CD4-positive, alpha-beta memory T cell (primary cell): ENCODE measurements at regions not wholly inside any gene's neighbourhood (a gene's known extent, or its start where the extent isn't known, plus 50 kb on each side); places are given as distances from the start of the nearest gene placed in this dataset.

Experiments used
- CTCF ChIA-PET: fragments of 350-600 bp; sonication (Branson Sonifier 250); formaldehyde crosslinking; loops from one replicate; lab custom pipeline; 2021; ENCODE audit warnings: inconsistent platforms; ENCODE audit not compliant: partially characterized antibody; lab: Charles Lee
- POLR2A ChIA-PET: fragments of 350-600 bp; sonication (Branson Sonifier 250); formaldehyde crosslinking; loops from one replicate; lab custom pipeline; 2021; ENCODE audit not compliant: partially characterized antibody; lab: Charles Lee
- DNase-seq, 5 donors: peaks; one replicate each; pipeline versions ENCODE4 v3.0.0 to v3.0.0-alpha.2; 2020 to 2022; ENCODE audit warnings: mixed read lengths in 1 of 5
- H3K27ac ChIP-seq: one replicate; pipeline ENCODE4 v1.7.0; 2013; ENCODE audit warnings: low read depth, low read length
- H3K27me3 ChIP-seq: 2 replicates; pipeline ENCODE4 v1.7.0; 2013; ENCODE audit warnings: mild to moderate bottlenecking, low read length, moderate library complexity; ENCODE audit not compliant: insufficient read depth
- H3K36me3 ChIP-seq: 2 replicates; pipeline ENCODE4 v1.7.0; 2013; ENCODE audit warnings: mild to moderate bottlenecking, low read length, moderate library complexity; ENCODE audit not compliant: insufficient read depth
- H3K4me1 ChIP-seq: 2 replicates; pipeline ENCODE4 v1.7.0; 2013; ENCODE audit warnings: mild to moderate bottlenecking, low read length, moderate library complexity; ENCODE audit not compliant: insufficient read depth
- H3K4me3 ChIP-seq, 2 donors: one replicate each; pipeline ENCODE4 v1.7.0; 2013; ENCODE audit warnings: low read length in 2 of 2, mild to moderate bottlenecking in 1 of 2
- H3K9me3 ChIP-seq, 2 donors: one replicate each; pipeline ENCODE4 v1.7.0; 2013; ENCODE audit warnings: low read length in 2 of 2, control low read depth in 1 of 2; ENCODE audit not compliant: control insufficient read depth in 1 of 2
- H3K27ac Mint-ChIP-seq, 7 donors: one replicate each; pipeline ENCODE4 v1.8.0; 2020 to 2021; ENCODE audit warnings: mixed read lengths in 7 of 7, mild to moderate bottlenecking in 6 of 7, inconsistent platforms in 3 of 7, moderate library complexity in 3 of 7
- H3K27me3 Mint-ChIP-seq, 2 donors: one replicate each; pipeline ENCODE4 v1.8.0; 2020 to 2021; ENCODE audit warnings: mixed read lengths in 2 of 2
- H3K36me3 Mint-ChIP-seq, 2 donors: one replicate each; pipeline ENCODE4 v1.8.0; 2020 to 2021; ENCODE audit warnings: mixed read lengths in 2 of 2, inconsistent platforms in 1 of 2, mild to moderate bottlenecking in 1 of 2
- H3K4me1 Mint-ChIP-seq, 4 donors: one replicate each; pipeline ENCODE4 v1.8.0; 2020 to 2021; ENCODE audit warnings: mixed read lengths in 4 of 4, mild to moderate bottlenecking in 1 of 4
- H3K4me3 Mint-ChIP-seq, 8 donors: one replicate each; pipeline ENCODE4 v1.8.0; 2020 to 2021; ENCODE audit warnings: mixed read lengths in 8 of 8, mild to moderate bottlenecking in 7 of 8, moderate library complexity in 6 of 8, inconsistent platforms in 3 of 8
- H3K9me3 Mint-ChIP-seq, 8 donors: one replicate each; pipeline ENCODE4 v1.8.0; 2020 to 2021; ENCODE audit warnings: mixed read lengths in 8 of 8, mild to moderate bottlenecking in 5 of 8, inconsistent platforms in 3 of 8, moderate library complexity in 1 of 8
- intact Hi-C: fragments of 100-400 bp; cut with micrococcal nuclease; formaldehyde crosslinking; loops from one replicate; pipeline ENCODE4 v1.15.1; 2023

GRCh38 chr15:99509686-99510461, 55.9 kb upstream of the MEF2A start:
- ChIA-PET CTCF (no interaction called here), POLR2A (no interaction called here)
- intact Hi-C loops: no loop called here
- Histone ChIP-seq H3K27me3 (no peaks in the 10 kb centered on the region), H3K36me3 (no peaks in the 10 kb centered on the region), H3K27ac (no peak overlapping the region), H3K9me3 (no peaks in the 10 kb centered on the region), H3K4me1 (no peaks in the 10 kb centered on the region), H3K4me3 (no peak overlapping the region)
- no peaks in the 10 kb centered on the region for H3K36me3 Mint-ChIP-seq
- peaks cover 0 to 4% (median 0%) of the 10 kb centered on the region in 8 donors for H3K9me3 Mint-ChIP-seq
- no peak overlapping the region for H3K4me3 Mint-ChIP-seq
- no peak for DNase-seq
- no peaks in the 10 kb centered on the region for H3K27me3 Mint-ChIP-seq
- H3K27ac Mint-ChIP-seq: no peak overlapping the region
- peaks cover 0 to 3% (median 0%) of the 10 kb centered on the region in 4 donors for H3K4me1 Mint-ChIP-seq

- Mint-ChIP-seq H3K36me3 (no peaks in the 10 kb centered on the region), H3K27me3 (no peaks in the 10 kb centered on the region), H3K4me3 (no peak overlapping the region), H3K9me3 (peaks cover 0 to 2% (median 0%) of the 10 kb centered on the region in 8 donors), H3K27ac (no peak overlapping the region), H3K4me1 (peaks cover 0 to 3% (median 0%) of the 10 kb centered on the region in 4 donors)
- DNase-seq: no peak
- ChIA-PET POLR2A (no interaction called here), CTCF (interaction anchor here (0.7 to 1.1 kb wide), 2 partner anchors 29 to 193 kb away, joined by 3 read pairs; no protein-coding TSS in a partner anchor)
- Histone ChIP-seq H3K9me3 (no peaks in the 10 kb centered on the region), H3K4me1 (no peaks in the 10 kb centered on the region), H3K27me3 (no peaks in the 10 kb centered on the region), H3K4me3 (no peak overlapping the region), H3K36me3 (no peaks in the 10 kb centered on the region), H3K27ac (no peak overlapping the region)
- intact Hi-C loops: no loop called here
Observed at GRCh38 chr15:99511531-99511865, 54.3 kb upstream of the MEF2A start.

- Mint-ChIP-seq H3K9me3 (peaks cover 0 to 2% (median 0%) of the 10 kb centered on the region in 8 donors), H3K27me3 (no peaks in the 10 kb centered on the region), H3K4me1 (peaks cover 0 to 3% (median 0%) of the 10 kb centered on the region in 4 donors), H3K36me3 (no peaks in the 10 kb centered on the region), H3K27ac (no peak overlapping the region), H3K4me3 (no peak overlapping the region)
- no peaks in the 10 kb centered on the region for H3K36me3 ChIP-seq
- ChIA-PET CTCF (interaction anchor here (0.7 to 1.1 kb wide), 2 partner anchors 30 to 193 kb away, joined by 3 read pairs; no protein-coding TSS in a partner anchor), POLR2A (no interaction called here)
- no peaks in the 10 kb centered on the region for H3K4me1 ChIP-seq
- H3K9me3 ChIP-seq: no peaks in the 10 kb centered on the region
- intact Hi-C loops: no loop called here
- no peaks in the 10 kb centered on the region for H3K27me3 ChIP-seq
- H3K27ac ChIP-seq: no peak overlapping the region
- no peak for DNase-seq
- H3K4me3 ChIP-seq: no peak overlapping the region
Observed at GRCh38 chr15:99511866-99512661, 53.7 kb upstream of the MEF2A start.

DNA sequence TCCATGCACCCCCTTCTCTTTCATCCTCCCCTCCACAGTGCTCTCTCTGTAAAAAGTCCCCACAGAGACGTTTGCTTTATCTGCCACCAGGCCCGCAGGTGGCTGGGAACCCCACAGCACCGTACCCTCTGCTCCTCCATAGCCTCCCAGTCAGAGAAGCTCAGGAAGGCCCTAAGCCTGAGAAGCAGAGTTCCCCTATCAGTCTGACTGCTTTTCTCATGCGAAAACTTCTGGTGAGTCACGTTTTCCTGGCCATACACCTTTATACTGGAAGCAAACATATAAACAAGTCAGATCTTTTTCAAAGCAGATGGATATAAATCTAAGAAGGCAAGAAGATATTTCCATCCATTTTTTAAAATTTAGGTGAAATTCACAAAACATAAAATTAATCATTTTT, 51.5 kb upstream of the MEF2A start:
- ChIA-PET POLR2A (no interaction called here), CTCF (no interaction called here)
- Histone ChIP-seq H3K36me3 (no peaks in the 10 kb centered on the region), H3K27ac (no peak overlapping the region), H3K27me3 (no peaks in the 10 kb centered on the region), H3K4me1 (no peaks in the 10 kb centered on the region), H3K9me3 (no peaks in the 10 kb centered on the region), H3K4me3 (no peak overlapping the region)
- Mint-ChIP-seq H3K9me3 (peaks cover 0 to 2% (median 0%) of the 10 kb centered on the region in 8 donors), H3K27ac (peak overlapping the region in 1 of 7 donors; percentile 67), H3K4me1 (peaks cover 0 to 3% (median 0%) of the 10 kb centered on the region in 4 donors), H3K4me3 (no peak overlapping the region), H3K27me3 (peaks cover 0 to 5% of the 10 kb centered on the region in 2 donors), H3K36me3 (no peaks in the 10 kb centered on the region)
- intact Hi-C loops: no loop called here
- no peak for DNase-seq
